ENCODE measurements at regions not wholly inside any gene's neighbourhood (a gene's known extent, or its start where the extent isn't known, plus 50 kb on each side); places are given as distances from the start of the nearest gene placed in this dataset.
"Not testable (repeated sequence)": the region's sequence is repeated elsewhere in the genome, so short reads cannot be mapped to it uniquely, and the experiment has no call there.

GRCh38 chr1:238902752-238903151, 483.6 kb upstream of the CHRM3 start:
- H3K27ac ChIP-seq (ENCODE audit: extremely low read depth, low read depth, low read length); FAIRE-seq; POLR2A ChIA-PET; H3K9ac ChIP-seq (ENCODE audit: insufficient read depth in 1 of 2, low read depth in 2 of 2, low read length in 2 of 2); H3K27me3 ChIP-seq (ENCODE audit: control insufficient read depth in 2 of 2, insufficient read depth in 2 of 2, low read length in 2 of 2); H2AFZ ChIP-seq (ENCODE audit: low read depth, low read length); in situ Hi-C loops (cut with MboI); DNase-seq (ENCODE audit: extremely low read depth in 1 of 4, low spot score in 3 of 4); H3K79me2 ChIP-seq (ENCODE audit: control insufficient read depth, insufficient read depth, low read length); H3K4me1 ChIP-seq (replicated peaks in 1 of 2; ENCODE audit: control insufficient read depth in 2 of 2, insufficient read depth in 2 of 2, low read length in 2 of 2); H4K20me1 ChIP-seq (replicated peaks; ENCODE audit: control insufficient read depth, insufficient read depth, low read length); H3K9me1 ChIP-seq (ENCODE audit: control insufficient read depth, insufficient read depth, low read length); H3K4me3 ChIP-seq; BruUV-seq (replicated peaks); H3K9me3 ChIP-seq (replicated peaks; ENCODE audit: control insufficient read depth, insufficient read depth, low read depth, low read length); ATAC-seq; CTCF ChIA-PET (ENCODE audit: low intra/inter-chr PET ratio); H3K4me2 ChIP-seq (ENCODE audit: insufficient read depth, low read length); intact Hi-C loops (cut with micrococcal nuclease); H3K36me3 ChIP-seq (ENCODE audit: control insufficient read depth, insufficient read depth, low read length): not testable (repeated sequence)
- TF ChIP-seq ZNF324 (CRISPR knock-in tag; IDR thresholded peaks at IDR 0.05), result peak; percentile 39; the same call in 1 of the 2 replicates
- WGBS (ENCODE audit: insufficient coverage, low coverage, missing lambda C conversion rate), result 2% methylated on average over 8 of the region's 8 CpGs

DNA sequence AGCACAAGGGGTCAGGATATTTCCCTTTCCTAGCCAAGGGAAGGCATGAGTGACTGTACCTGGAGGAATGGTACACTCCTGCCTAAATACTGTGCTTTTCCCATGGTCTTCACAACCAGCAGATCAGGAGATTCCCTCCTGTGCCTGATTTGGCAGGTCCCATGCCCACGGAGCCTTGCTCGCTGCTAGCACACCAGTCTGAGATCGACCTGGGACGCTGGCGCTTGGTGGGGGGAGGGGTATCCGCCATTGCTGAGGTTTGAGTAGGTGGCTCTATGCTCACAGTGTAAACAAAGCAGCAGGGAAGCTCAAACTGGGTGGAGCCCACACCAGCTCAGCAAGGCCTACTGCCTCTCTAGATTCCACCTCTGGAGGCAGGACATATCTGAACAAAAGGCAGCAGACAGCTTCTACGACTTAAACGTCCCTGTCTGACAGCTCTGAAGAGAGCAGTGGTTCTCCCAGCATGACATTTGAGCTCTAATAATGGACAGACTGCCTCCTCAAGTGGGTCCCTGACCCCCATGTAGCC, 486.0 kb upstream of the CHRM3 start:
- H3K4me3 ChIP-seq, result no peak overlapping the region
- H3K27me3 ChIP-seq (ENCODE audit: control insufficient read depth in 2 of 2, insufficient read depth in 2 of 2, low read length in 2 of 2), result no peaks in the 10 kb centered on the region
- DNase-seq (ENCODE audit: extremely low read depth in 1 of 4, low spot score in 3 of 4), result no peak
- no peaks in the 10 kb centered on the region for H3K9me1 ChIP-seq (ENCODE audit: control insufficient read depth, insufficient read depth, low read length)
- TF ChIP-seq PHB (CRISPR knock-in tag; IDR thresholded peaks at IDR 0.05), result no peak
- TF ChIP-seq, protein P1, sequence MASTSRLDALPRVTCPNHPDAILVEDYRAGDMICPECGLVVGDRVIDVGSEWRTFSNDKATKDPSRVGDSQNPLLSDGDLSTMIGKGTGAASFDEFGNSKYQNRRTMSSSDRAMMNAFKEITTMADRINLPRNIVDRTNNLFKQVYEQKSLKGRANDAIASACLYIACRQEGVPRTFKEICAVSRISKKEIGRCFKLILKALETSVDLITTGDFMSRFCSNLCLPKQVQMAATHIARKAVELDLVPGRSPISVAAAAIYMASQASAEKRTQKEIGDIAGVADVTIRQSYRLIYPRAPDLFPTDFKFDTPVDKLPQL (IDR thresholded peaks at IDR 0.05; ENCODE audit: extremely low read depth, insufficient read length), result no peak
- no peak for TF ChIP-seq ARNT (IDR thresholded peaks at IDR 0.05)
- no peaks in the 10 kb centered on the region for H3K4me1 ChIP-seq (replicated peaks in 1 of 2; ENCODE audit: control insufficient read depth in 2 of 2, insufficient read depth in 2 of 2, low read length in 2 of 2)
- ChIA-PET CTCF (ENCODE audit: low intra/inter-chr PET ratio) (no interaction called here), POLR2A (interaction anchor here (0.6 kb wide), 1 partner anchor 551 kb away, joined by 3 read pairs; no protein-coding TSS in a partner anchor)
- H3K9ac ChIP-seq (ENCODE audit: insufficient read depth in 1 of 2, low read depth in 2 of 2, low read length in 2 of 2), result no peak overlapping the region
- H4K20me1 ChIP-seq (replicated peaks; ENCODE audit: control insufficient read depth, insufficient read depth, low read length), result no peaks in the 10 kb centered on the region
- no peak overlapping the region for H3K4me2 ChIP-seq (ENCODE audit: insufficient read depth, low read length)
- no peak overlapping the region for H3K27ac ChIP-seq (ENCODE audit: extremely low read depth, low read depth, low read length)
- 0% methylated on average over 8 of the region's 8 CpGs for WGBS (ENCODE audit: insufficient coverage, low coverage, missing lambda C conversion rate)
- no peaks in the 10 kb centered on the region for H3K79me2 ChIP-seq (ENCODE audit: control insufficient read depth, insufficient read depth, low read length)
- 0 out of 2 replicates have a peak, but pooled peaks cover 3% of the 10 kb centered on the region for H3K9me3 ChIP-seq (replicated peaks; ENCODE audit: control insufficient read depth, insufficient read depth, low read depth, low read length)
- ATAC-seq, result no peak
- no peaks in the 10 kb centered on the region for H3K36me3 ChIP-seq (ENCODE audit: control insufficient read depth, insufficient read depth, low read length)
- no TSS peak for BruUV-seq (replicated peaks)
- no peak overlapping the region for H2AFZ ChIP-seq (ENCODE audit: low read depth, low read length)
- no peak for FAIRE-seq
- in situ Hi-C loops (cut with MboI), result no loop called here
- intact Hi-C loops (cut with micrococcal nuclease), result no loop called here

Data from K562 (cell line).